HepG2 (cell line): ENCODE measurements at regions not wholly inside any gene's neighbourhood (a gene's known extent, or its start where the extent isn't known, plus 50 kb on each side); places are given as distances from the start of the nearest gene placed in this dataset.
A peak's percentile ranks its signal among the peaks of the same experiment; 100 is the strongest.

Experiments
- ATAC-seq: fragments of 200-7000 bp; cut with Tn5 transposase; 3 replicates; pipeline ENCODE4 v1.9.1; 2020; ENCODE audit warnings: mild to moderate bottlenecking, moderate library complexity
- BruUV-seq: library from RNA; stranded (reverse); fragments of 400-500 nt; replicated peaks from 2 replicates; lab custom pipeline; 2021; lab: Mats Ljungman, UMichigan
- CTCF ChIA-PET: fragments of 300-600 bp; formaldehyde crosslinking; extraction: SDS; loops from one replicate; lab custom pipeline; 2021; ENCODE audit warnings: low total read pairs, inconsistent platforms, low intra/inter-chr PET ratio; lab: Yijun Ruan, JAX
- POLR2A ChIA-PET: fragments of 350-600 bp; sonication (Branson Sonifier 250); formaldehyde crosslinking; loops from one replicate; lab custom pipeline; 2020; ENCODE audit warnings: antibody characterized with exemption, inconsistent platforms; lab: Yijun Ruan, JAX
- DNase-seq: peaks from one replicate; pipeline ENCODE4 v3.0.0-alpha.2; 2015; ENCODE audit warnings: low spot score
- FAIRE-seq: peaks from 3 replicates; lab custom pipeline; 2011; peaks lifted over from hg19 to GRCh38; lab: Jason Lieb, UNC
- H2AFZ ChIP-seq: one replicate; pipeline ENCODE4 v1.6.1; 2011; ENCODE audit warnings: low read length, inconsistent platforms
- H3K27ac ChIP-seq: fragments of 300-600 bp; 3 replicates; pipeline ENCODE4 v1.8.0; 2011; ENCODE audit warnings: mixed run types, mild to moderate bottlenecking, mixed read lengths, low read length, inconsistent platforms; ENCODE audit not compliant: insufficient read depth; ENCODE audit errors: extremely low read length
- H3K27me3 ChIP-seq, 2 experiments: fragments of 200-600 bp in 1 of 2; 2 replicates in 1 of 2; 3 replicates in 1 of 2; pipeline versions ENCODE4 v1.6.0 to v1.8.0; 2011; ENCODE audit warnings: low read length in 2 of 2, mild to moderate bottlenecking in 2 of 2, moderate library complexity in 2 of 2, inconsistent platforms in 1 of 2; ENCODE audit not compliant: insufficient read depth in 2 of 2, control insufficient read depth in 1 of 2
- H3K36me3 ChIP-seq, 2 experiments: fragments of 200-600 bp in 1 of 2; replicated peaks in 1 of 2; 2 replicates in 1 of 2; 3 replicates in 1 of 2; pipeline versions ENCODE4 v1.5.1 to v1.8.0; 2011; ENCODE audit warnings: low read length in 2 of 2, inconsistent platforms in 1 of 2; ENCODE audit not compliant: insufficient read depth in 2 of 2, control insufficient read depth in 1 of 2
- H3K4me1 ChIP-seq: 2 replicates; pipeline ENCODE4 v1.5.1; 2012; ENCODE audit warnings: low read length, inconsistent platforms; ENCODE audit not compliant: insufficient read depth
- H3K4me2 ChIP-seq: 2 replicates; pipeline ENCODE4 v1.6.0; 2011; ENCODE audit warnings: low read depth, low read length, inconsistent platforms
- H3K4me3 ChIP-seq, 3 experiments: fragments of 200-600 bp in 1 of 3; sonication (generic), shearing (Covaris generic) in 1 of 3; replicated peaks in 1 of 3; 2 replicates each; pipeline ENCODE4 v1.5.1; 2011 to 2016; ENCODE audit warnings: low read length in 3 of 3, inconsistent platforms in 2 of 3, low read depth in 2 of 3, mild to moderate bottlenecking in 2 of 3, control low read depth in 1 of 3, mixed read lengths in 1 of 3; ENCODE audit not compliant: insufficient read depth in 1 of 3
- H3K79me2 ChIP-seq: one replicate; pipeline ENCODE4 v1.6.1; 2011; ENCODE audit warnings: low read length, inconsistent platforms; ENCODE audit not compliant: insufficient read depth
- H3K9ac ChIP-seq: 2 replicates; pipeline ENCODE4 v1.6.0; 2011; ENCODE audit warnings: mild to moderate bottlenecking, low read depth, low read length, inconsistent platforms; ENCODE audit not compliant: insufficient read depth
- H3K9me3 ChIP-seq: 2 replicates; pipeline ENCODE4 v1.5.1; 2012; ENCODE audit warnings: mild to moderate bottlenecking, low read length
- H4K20me1 ChIP-seq: 2 replicates; pipeline ENCODE4 v1.6.0; 2011; ENCODE audit warnings: inconsistent platforms, mild to moderate bottlenecking, low read length, moderate library complexity; ENCODE audit not compliant: insufficient read depth
- CHD2 ChIP-seq: IDR thresholded peaks from 2 replicates; pipeline ENCODE4 v1.6.1; 2011; ENCODE audit warnings: low read depth, low read length, improper control_type of control experiment
- ISL2 ChIP-seq: sonication (generic); formaldehyde crosslinking; IDR thresholded peaks from 2 replicates; pipeline ENCODE4 v1.5.0; 2020; ENCODE audit warnings: missing genetic modification reagents
- MXD4 ChIP-seq: IDR thresholded peaks from 2 replicates; pipeline ENCODE4 v1.6.1; 2016; ENCODE audit warnings: mild to moderate bottlenecking, missing biosample characterization, missing genetic modification reagents
- PHF20 ChIP-seq: sonication (generic); formaldehyde crosslinking; IDR thresholded peaks from 2 replicates; pipeline ENCODE4 v1.5.0; 2020; ENCODE audit warnings: mild to moderate bottlenecking, missing genetic modification reagents
- ZNF180 ChIP-seq: sonication (generic); formaldehyde crosslinking; IDR thresholded peaks from 2 replicates; pipeline ENCODE4 v1.4.0; 2020; ENCODE audit warnings: low read depth, missing genetic modification reagents, borderline replicate concordance
- ZNF558 ChIP-seq: sonication (generic); formaldehyde crosslinking; IDR thresholded peaks from 2 replicates; pipeline ENCODE4 v1.9.0; 2022; ENCODE audit warnings: mild to moderate bottlenecking, missing genetic modification reagents, borderline replicate concordance
- ZSCAN29 ChIP-seq: sonication (generic); formaldehyde crosslinking; conservative IDR thresholded peaks from 2 replicates; pipeline ENCODE4 v1.4.0; 2020; ENCODE audit warnings: mild to moderate bottlenecking, missing genetic modification reagents
- WGBS: methylation state at CpG from one replicate; pipeline ENCODE4 v1.1.6; 2017; ENCODE audit warnings: low lambda C conversion rate; 5-methylcytosine and 5-hydroxymethylcytosine counted together
- in situ Hi-C: cut with HindIII; loops from 2 replicates; pipeline ENCODE4 v1.10.0; 2017; ENCODE audit warnings: low pct_unique_long_range_greater_than_20kb; ENCODE audit not compliant: extremely low pct_ligation_motif_present
- intact Hi-C: fragments of 100-400 bp; cut with micrococcal nuclease; formaldehyde crosslinking; loops from one replicate; pipeline ENCODE4 v1.10.0; 2022; ENCODE audit not compliant: unreplicated experiment
- TF ChIP-seq, protein P1 (sequence below): sonication (generic); formaldehyde crosslinking; IDR thresholded peaks from 2 replicates; pipeline ENCODE4 v1.4.0; 2020; ENCODE audit warnings: missing genetic modification reagents
- TF ChIP-seq, protein P2 (sequence below): sonication (generic); formaldehyde crosslinking; IDR thresholded peaks from 2 replicates; pipeline ENCODE4 v1.5.0; 2020; ENCODE audit warnings: missing genetic modification reagents
- TF ChIP-seq, protein P3 (sequence below): sonication (generic); formaldehyde crosslinking; IDR thresholded peaks from 2 replicates; pipeline ENCODE4 v1.4.0; 2020; ENCODE audit warnings: missing genetic modification reagents, borderline replicate concordance

DNA sequence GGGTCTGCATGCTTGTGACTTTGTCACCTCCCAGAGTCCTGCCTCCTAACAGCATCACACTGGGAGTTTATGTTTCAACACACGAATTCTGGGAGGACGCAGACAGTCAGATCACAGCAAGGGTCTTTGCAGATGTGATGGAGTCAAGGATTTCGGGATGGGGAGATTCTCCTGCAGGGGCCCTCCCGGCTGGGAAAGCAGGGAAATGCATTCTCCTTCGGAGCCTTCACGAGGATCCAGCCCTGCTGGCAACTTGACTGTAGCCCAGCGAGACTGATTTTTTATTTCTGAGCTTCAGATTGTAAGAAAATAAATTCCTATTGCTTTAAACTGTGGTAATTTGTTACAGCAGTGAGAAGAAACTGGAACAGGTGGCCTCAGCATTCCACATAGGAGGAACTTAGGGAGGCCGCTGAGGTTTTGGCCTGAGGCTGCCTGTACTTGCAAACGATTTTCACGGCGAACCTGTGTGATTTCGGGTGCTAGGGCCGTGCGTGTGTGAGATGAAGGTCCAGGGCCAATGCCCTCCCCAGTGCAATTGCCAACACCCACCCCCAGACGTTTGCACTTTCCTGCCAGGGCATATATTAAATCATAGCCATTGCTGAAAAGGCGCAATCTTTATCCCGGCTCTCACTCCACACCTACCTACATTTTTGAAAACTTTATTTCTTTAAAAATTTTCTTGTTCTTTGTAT, 79.8 kb downstream of the ASB1 start:
- in situ Hi-C loops: no loop called here
- H3K9me3 ChIP-seq: no peaks in the 10 kb centered on the region
- CTCF ChIA-PET: no interaction called here
- BruUV-seq: no TSS peak
- ATAC-seq (no peak), FAIRE-seq (no peak), DNase-seq (no peak)
- H3K27ac ChIP-seq: no peak overlapping the region
- H3K9ac ChIP-seq: no peak overlapping the region
- no peaks in the 10 kb centered on the region for H3K36me3 ChIP-seq
- no peaks in the 10 kb centered on the region for H3K79me2 ChIP-seq
- H3K4me1 ChIP-seq: peaks cover 44% of the 10 kb centered on the region
- POLR2A ChIA-PET: no interaction called here
- no peak overlapping the region for H2AFZ ChIP-seq
- H3K4me3 ChIP-seq: no peak overlapping the region
- WGBS: 62% methylated on average over 15 of the region's 17 CpGs
- no peaks in the 10 kb centered on the region for H4K20me1 ChIP-seq
- H3K27me3 ChIP-seq: no peaks in the 10 kb centered on the region
- no peak for TF ChIP-seq CHD2
- TF ChIP-seq, all 625 proteins: peak for 0
- 0 out of 2 replicates have a peak overlapping the region, but pooled peaks have one; percentile 6 for H3K4me2 ChIP-seq
- intact Hi-C loops: no loop called here

DNA sequence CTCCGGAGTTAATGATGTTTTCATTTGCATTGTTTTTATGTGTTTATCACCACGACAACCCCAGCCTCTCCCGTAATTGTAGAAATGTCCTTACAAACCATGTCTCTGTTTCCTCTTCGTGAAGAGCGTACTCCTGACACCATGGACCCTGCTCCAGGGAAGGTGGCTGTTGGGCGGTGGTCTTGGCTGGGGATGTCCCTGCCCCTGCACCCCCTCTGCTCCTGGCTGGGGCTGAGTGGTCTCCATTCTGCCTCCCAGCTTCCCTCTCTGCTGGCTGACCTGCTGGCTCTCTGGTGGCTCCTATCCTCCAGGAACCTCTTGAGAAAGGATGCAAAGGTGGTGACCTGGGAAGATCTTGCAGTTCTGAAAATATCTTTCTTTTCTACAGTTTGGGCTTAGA, 81.1 kb downstream of the ASB1 start:
- Histone ChIP-seq H4K20me1 (no peaks in the 10 kb centered on the region), H2AFZ (no peak overlapping the region), H3K9ac (no peak overlapping the region), H3K27ac (no peak overlapping the region), H3K9me3 (no peaks in the 10 kb centered on the region), H3K4me1 (peaks cover 44% of the 10 kb centered on the region), H3K4me3 (no peak overlapping the region), H3K36me3 (no peaks in the 10 kb centered on the region), H3K4me2 (no peak overlapping the region), H3K27me3 (no peaks in the 10 kb centered on the region), H3K79me2 (no peaks in the 10 kb centered on the region)
- DNase-seq (no peak), FAIRE-seq (no peak), ATAC-seq (no peak)
- in situ Hi-C loops (no loop called here), intact Hi-C loops (no loop called here)
- CTCF ChIA-PET: no interaction called here
- POLR2A ChIA-PET: no interaction called here
- no TSS peak for BruUV-seq
- WGBS: 77% methylated on average over 6 of the region's 6 CpGs
- no peak for TF ChIP-seq ZNF180 (CRISPR knock-in tag)
- TF ChIP-seq ISL2 (CRISPR knock-in tag): no peak
- TF ChIP-seq, protein P1, sequence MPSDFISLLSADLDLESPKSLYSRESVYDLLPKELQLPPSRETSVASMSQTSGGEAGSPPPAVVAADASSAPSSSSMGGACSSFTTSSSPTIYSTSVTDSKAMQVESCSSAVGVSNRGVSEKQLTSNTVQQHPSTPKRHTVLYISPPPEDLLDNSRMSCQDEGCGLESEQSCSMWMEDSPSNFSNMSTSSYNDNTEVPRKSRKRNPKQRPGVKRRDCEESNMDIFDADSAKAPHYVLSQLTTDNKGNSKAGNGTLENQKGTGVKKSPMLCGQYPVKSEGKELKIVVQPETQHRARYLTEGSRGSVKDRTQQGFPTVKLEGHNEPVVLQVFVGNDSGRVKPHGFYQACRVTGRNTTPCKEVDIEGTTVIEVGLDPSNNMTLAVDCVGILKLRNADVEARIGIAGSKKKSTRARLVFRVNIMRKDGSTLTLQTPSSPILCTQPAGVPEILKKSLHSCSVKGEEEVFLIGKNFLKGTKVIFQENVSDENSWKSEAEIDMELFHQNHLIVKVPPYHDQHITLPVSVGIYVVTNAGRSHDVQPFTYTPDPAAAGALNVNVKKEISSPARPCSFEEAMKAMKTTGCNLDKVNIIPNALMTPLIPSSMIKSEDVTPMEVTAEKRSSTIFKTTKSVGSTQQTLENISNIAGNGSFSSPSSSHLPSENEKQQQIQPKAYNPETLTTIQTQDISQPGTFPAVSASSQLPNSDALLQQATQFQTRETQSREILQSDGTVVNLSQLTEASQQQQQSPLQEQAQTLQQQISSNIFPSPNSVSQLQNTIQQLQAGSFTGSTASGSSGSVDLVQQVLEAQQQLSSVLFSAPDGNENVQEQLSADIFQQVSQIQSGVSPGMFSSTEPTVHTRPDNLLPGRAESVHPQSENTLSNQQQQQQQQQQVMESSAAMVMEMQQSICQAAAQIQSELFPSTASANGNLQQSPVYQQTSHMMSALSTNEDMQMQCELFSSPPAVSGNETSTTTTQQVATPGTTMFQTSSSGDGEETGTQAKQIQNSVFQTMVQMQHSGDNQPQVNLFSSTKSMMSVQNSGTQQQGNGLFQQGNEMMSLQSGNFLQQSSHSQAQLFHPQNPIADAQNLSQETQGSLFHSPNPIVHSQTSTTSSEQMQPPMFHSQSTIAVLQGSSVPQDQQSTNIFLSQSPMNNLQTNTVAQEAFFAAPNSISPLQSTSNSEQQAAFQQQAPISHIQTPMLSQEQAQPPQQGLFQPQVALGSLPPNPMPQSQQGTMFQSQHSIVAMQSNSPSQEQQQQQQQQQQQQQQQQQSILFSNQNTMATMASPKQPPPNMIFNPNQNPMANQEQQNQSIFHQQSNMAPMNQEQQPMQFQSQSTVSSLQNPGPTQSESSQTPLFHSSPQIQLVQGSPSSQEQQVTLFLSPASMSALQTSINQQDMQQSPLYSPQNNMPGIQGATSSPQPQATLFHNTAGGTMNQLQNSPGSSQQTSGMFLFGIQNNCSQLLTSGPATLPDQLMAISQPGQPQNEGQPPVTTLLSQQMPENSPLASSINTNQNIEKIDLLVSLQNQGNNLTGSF: no peak
- TF ChIP-seq ZNF558: no peak
- no peak for TF ChIP-seq PHF20 (CRISPR knock-in tag)
- no peak for TF ChIP-seq ZSCAN29 (CRISPR knock-in tag)
- TF ChIP-seq, protein P2, sequence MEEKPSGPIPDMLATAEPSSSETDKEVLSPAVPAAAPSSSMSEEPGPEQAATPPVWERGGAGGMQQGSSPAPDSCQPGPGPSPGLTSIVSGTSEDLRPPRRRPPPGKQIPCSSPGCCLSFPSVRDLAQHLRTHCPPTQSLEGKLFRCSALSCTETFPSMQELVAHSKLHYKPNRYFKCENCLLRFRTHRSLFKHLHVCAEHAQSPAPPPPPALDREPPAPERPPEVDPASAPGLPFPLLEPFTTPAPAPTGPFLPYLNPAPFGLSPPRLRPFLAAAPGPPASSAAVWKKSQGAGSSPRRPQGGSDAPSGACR (CRISPR knock-in tag): no peak
- TF ChIP-seq MXD4 (CRISPR knock-in tag): no peak
- TF ChIP-seq, protein P3, sequence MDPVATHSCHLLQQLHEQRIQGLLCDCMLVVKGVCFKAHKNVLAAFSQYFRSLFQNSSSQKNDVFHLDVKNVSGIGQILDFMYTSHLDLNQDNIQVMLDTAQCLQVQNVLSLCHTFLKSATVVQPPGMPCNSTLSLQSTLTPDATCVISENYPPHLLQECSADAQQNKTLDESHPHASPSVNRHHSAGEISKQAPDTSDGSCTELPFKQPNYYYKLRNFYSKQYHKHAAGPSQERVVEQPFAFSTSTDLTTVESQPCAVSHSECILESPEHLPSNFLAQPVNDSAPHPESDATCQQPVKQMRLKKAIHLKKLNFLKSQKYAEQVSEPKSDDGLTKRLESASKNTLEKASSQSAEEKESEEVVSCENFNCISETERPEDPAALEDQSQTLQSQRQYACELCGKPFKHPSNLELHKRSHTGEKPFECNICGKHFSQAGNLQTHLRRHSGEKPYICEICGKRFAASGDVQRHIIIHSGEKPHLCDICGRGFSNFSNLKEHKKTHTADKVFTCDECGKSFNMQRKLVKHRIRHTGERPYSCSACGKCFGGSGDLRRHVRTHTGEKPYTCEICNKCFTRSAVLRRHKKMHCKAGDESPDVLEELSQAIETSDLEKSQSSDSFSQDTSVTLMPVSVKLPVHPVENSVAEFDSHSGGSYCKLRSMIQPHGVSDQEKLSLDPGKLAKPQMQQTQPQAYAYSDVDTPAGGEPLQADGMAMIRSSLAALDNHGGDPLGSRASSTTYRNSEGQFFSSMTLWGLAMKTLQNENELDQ: no peak
